GM19452 (cell line): ENCODE measurements at regions not wholly inside any gene's neighbourhood (a gene's known extent, or its start where the extent isn't known, plus 50 kb on each side); places are given as distances from the start of the nearest gene placed in this dataset.

ENCODE experiments used
- ATAC-seq: cut with Tn5 transposase; IDR thresholded peaks from one replicate; pipeline ENCODE4 v1.9.1; 2021; ENCODE audit not compliant: unreplicated experiment

GRCh38 chr16:87074641-87075318, 242.4 kb downstream of the C16orf95 start:
- ATAC-seq, result no peak

- ATAC-seq, result no peak
These were observed 241.8 kb downstream of the C16orf95 start for GRCh38 chr16:87075319-87075860.

GRCh38 chr16:87076331-87076949, 240.8 kb downstream of the C16orf95 start:
- no peak for ATAC-seq

- no peak for ATAC-seq
These were observed 240.0 kb downstream of the C16orf95 start for GRCh38 chr16:87076950-87077749.

- no peak for ATAC-seq
These were observed 239.5 kb downstream of the C16orf95 start for GRCh38 chr16:87077750-87078127.

- no peak for ATAC-seq
These were observed 236.5 kb downstream of the C16orf95 start for GRCh38 chr16:87080571-87081167.

- no peak for ATAC-seq
These were observed 231.8 kb downstream of the C16orf95 start for GRCh38 chr16:87085441-87085840.

GRCh38 chr16:87086156-87086555, 231.0 kb downstream of the C16orf95 start:
- no peak for ATAC-seq

GRCh38 chr16:87086575-87086974, 230.6 kb downstream of the C16orf95 start:
- no peak for ATAC-seq

GRCh38 chr16:87092958-87093357, 224.2 kb downstream of the C16orf95 start:
- ATAC-seq, result no peak

GRCh38 chr16:87093804-87094555, 223.2 kb downstream of the C16orf95 start:
- no peak for ATAC-seq

- no peak for ATAC-seq
These were observed 222.7 kb downstream of the C16orf95 start for GRCh38 chr16:87094556-87094865.

- ATAC-seq, result no peak
These were observed 221.9 kb downstream of the C16orf95 start for GRCh38 chr16:87095271-87095670.

- no peak for ATAC-seq
These were observed 220.4 kb downstream of the C16orf95 start for GRCh38 chr16:87096746-87097333.

GRCh38 chr16:87098361-87098760, 218.8 kb downstream of the C16orf95 start:
- no peak for ATAC-seq

- ATAC-seq, result no peak
These were observed 218.0 kb downstream of the C16orf95 start for GRCh38 chr16:87098976-87099720.

GRCh38 chr16:87100306-87101058, 216.7 kb downstream of the C16orf95 start:
- no peak for ATAC-seq

- no peak for ATAC-seq
These were observed 215.3 kb downstream of the C16orf95 start for GRCh38 chr16:87101903-87102302.

GRCh38 chr16:87107201-87107600, 210.0 kb downstream of the C16orf95 start:
- ATAC-seq, result no peak
